ENCODE measurements at regions not wholly inside any gene's neighbourhood (a gene's known extent, or its start where the extent isn't known, plus 50 kb on each side); places are given as distances from the start of the nearest gene placed in this dataset.
A peak's percentile ranks its signal among the peaks of the same experiment; 100 is the strongest.

DNA sequence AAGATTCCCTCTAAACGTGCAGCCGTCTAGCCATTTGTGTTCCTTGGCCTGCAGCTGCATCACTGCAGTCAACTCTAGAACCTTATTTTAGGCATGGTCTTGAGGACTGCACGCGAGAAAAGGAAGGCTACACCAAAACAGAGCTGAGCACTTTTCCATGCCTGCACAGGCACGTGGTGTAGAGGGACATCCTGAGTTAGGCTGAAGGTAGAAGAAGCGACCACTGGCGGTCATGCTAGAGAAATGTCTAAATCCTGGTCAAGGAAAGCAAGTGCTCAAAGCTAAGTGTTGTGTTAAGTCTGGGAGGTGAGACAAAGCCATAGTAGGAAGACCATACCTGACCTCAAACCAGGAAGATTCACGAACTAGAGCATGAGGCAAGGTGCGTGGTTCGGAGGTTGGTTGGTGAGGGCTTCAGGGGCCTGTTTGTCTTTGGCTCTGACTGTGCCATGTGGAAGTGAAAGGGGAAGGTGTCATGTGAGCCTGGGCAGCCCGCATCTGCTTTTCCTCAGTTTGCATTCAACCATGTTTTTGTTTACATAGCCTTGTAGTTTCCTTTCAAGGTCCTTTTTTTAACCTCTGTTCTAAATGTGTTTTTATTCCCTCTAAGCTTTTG lies 203.8 kb downstream of the AASDH start:
- no peak overlapping the region for H4K5ac ChIP-seq (ENCODE audit: insufficient read length, low read depth, low read length)
- no peak overlapping the region for H2AFZ ChIP-seq (ENCODE audit: low read length)
- H2BK5ac ChIP-seq (ENCODE audit: insufficient read length, low read length): no peak overlapping the region
- no peak overlapping the region for H3T11ph ChIP-seq (ENCODE audit: low read length)
- no peaks in the 10 kb centered on the region for H3K79me1 ChIP-seq (ENCODE audit: insufficient read depth, low read depth, low read length, poor library complexity, severe bottlenecking)
- no peaks in the 10 kb centered on the region for H3K23me2 ChIP-seq (ENCODE audit: insufficient read length, low read depth, low read length, poor library complexity, severe bottlenecking)
- H3K4me2 ChIP-seq (ENCODE audit: insufficient read depth, insufficient read length, low read length): no peak overlapping the region
- H3K4ac ChIP-seq (ENCODE audit: low read depth, low read length): no peak overlapping the region
- no peak overlapping the region for H4K8ac ChIP-seq (replicated peaks; ENCODE audit: insufficient read length, low read depth, low read length)
- H3K56ac ChIP-seq (ENCODE audit: insufficient read length, low read depth, low read length): no peak overlapping the region
- Mint-ChIP-seq H3K9me3 (no peaks in the 10 kb centered on the region), H3K36me3 (ENCODE audit: insufficient read depth in 1 of 3, low read depth in 3 of 3) (peaks cover 0 to 4% (median 0%) of the 10 kb centered on the region in 3 experiments; a peak in 4 of 7 replicates), H3K27ac (peak overlapping the region in 1 of 3 experiments; percentile 88; a peak in 2 of 7 replicates), H3K27me3 (ENCODE audit: low read depth) (no peaks in the 10 kb centered on the region; the same call in 1 of the 2 replicates), H3K4me1 (peaks cover 21 to 22% of the 10 kb centered on the region in 2 experiments), H3K4me3 (no peak overlapping the region)
- no peak overlapping the region for H2BK15ac ChIP-seq (ENCODE audit: low read depth, low read length)
- H3K14ac ChIP-seq (ENCODE audit: insufficient read depth, low read length): peak overlapping the region; percentile 48; the same call in 1 of the 2 replicates
- no peak overlapping the region for H4K91ac ChIP-seq (ENCODE audit: insufficient read length, low read depth, low read length)
- no peak overlapping the region for H2AK5ac ChIP-seq (ENCODE audit: insufficient read length, low read length)
- H2BK120ac ChIP-seq (ENCODE audit: low read depth, low read length, poor library complexity, severe bottlenecking): no peak overlapping the region
- H4K20me1 ChIP-seq (ENCODE audit: control insufficient read depth, insufficient read depth, insufficient read length): no peaks in the 10 kb centered on the region
- H2BK20ac ChIP-seq (ENCODE audit: low read depth, low read length, poor library complexity, severe bottlenecking): no peak overlapping the region
- H3K23ac ChIP-seq (ENCODE audit: insufficient read length, low read depth, low read length): no peak overlapping the region
- H3K4me1 ChIP-seq (ENCODE audit: insufficient read depth, low read length): no peaks in the 10 kb centered on the region; the same call in 1 of the 2 replicates
- no peak overlapping the region for H3K9ac ChIP-seq (ENCODE audit: extremely low read depth, insufficient read length, low read length)
- no peaks in the 10 kb centered on the region for H3K79me2 ChIP-seq (ENCODE audit: insufficient read depth, low read length)
- no peak overlapping the region for H3K18ac ChIP-seq (ENCODE audit: insufficient read length, low read depth, low read length)
- no peak overlapping the region for H3K27ac ChIP-seq (ENCODE audit: insufficient read length, low read depth, low read length)
- no peaks in the 10 kb centered on the region for H3K27me3 ChIP-seq (ENCODE audit: insufficient read depth, low read length)
- no peak overlapping the region for H2BK12ac ChIP-seq (ENCODE audit: insufficient read length, low read depth, low read length)
- TF ChIP-seq CTCF (conservative IDR thresholded peaks at IDR 0.05): 0 out of 3 replicates have a peak, but pooled peaks have one; percentile 11
- H3K9me3 ChIP-seq (ENCODE audit: control insufficient read depth, low read depth, low read length): no peaks in the 10 kb centered on the region
- WGBS (ENCODE audit: extremely low coverage, insufficient read length, low lambda C conversion rate): no CpG with 5 or more reads among the region's 11 CpGs
- DNase-seq: peak; percentile 44

All from H9 (cell line).